Esophagus squamous epithelium (tissue), 4 donors: ENCODE measurements at regions not wholly inside any gene's neighbourhood (a gene's known extent, or its start where the extent isn't known, plus 50 kb on each side); places are given as distances from the start of the nearest gene placed in this dataset.

Source experiments
- POLR2A ChIP-seq, 4 donors: fragments of 450-650 bp; IDR thresholded peaks; one replicate each; pipeline ENCODE4 v1.6.1; 2017; ENCODE audit warnings: antibody characterized with exemption in 4 of 4, mild to moderate bottlenecking in 4 of 4, moderate library complexity in 3 of 4
- TF ChIP-seq, protein P1 (sequence below), 6 experiments: fragments of 450-650 bp in 4 of 6; fragments of 200-600 bp in 2 of 6; sonication (generic) in 2 of 6; IDR thresholded peaks; one replicate each; pipeline ENCODE4 v1.5.1; 2016 to 2019; ENCODE audit warnings: antibody characterized with exemption in 6 of 6, mild to moderate bottlenecking in 4 of 6, moderate library complexity in 4 of 6

DNA sequence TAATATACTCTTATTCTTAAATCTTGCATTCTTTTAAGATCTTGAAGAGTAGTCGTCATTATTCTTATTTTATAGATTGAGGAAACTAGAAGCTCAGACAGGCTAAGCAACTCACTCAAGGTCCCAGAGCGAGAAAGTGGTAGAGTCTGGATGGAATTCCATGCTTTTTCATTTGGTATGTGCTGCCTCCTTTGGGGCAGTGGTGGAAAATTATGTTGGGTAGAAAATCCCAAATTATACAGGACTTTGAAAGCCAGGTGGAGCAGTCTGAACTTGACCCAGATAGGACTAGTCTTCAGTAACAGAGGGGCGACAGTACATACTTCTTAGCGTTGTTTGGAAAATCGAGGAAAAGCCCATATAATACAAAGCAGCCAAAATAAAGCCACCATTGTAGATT, 205.6 kb downstream of the ATG4C start:
- TF ChIP-seq, protein P1, sequence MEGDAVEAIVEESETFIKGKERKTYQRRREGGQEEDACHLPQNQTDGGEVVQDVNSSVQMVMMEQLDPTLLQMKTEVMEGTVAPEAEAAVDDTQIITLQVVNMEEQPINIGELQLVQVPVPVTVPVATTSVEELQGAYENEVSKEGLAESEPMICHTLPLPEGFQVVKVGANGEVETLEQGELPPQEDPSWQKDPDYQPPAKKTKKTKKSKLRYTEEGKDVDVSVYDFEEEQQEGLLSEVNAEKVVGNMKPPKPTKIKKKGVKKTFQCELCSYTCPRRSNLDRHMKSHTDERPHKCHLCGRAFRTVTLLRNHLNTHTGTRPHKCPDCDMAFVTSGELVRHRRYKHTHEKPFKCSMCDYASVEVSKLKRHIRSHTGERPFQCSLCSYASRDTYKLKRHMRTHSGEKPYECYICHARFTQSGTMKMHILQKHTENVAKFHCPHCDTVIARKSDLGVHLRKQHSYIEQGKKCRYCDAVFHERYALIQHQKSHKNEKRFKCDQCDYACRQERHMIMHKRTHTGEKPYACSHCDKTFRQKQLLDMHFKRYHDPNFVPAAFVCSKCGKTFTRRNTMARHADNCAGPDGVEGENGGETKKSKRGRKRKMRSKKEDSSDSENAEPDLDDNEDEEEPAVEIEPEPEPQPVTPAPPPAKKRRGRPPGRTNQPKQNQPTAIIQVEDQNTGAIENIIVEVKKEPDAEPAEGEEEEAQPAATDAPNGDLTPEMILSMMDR (IDR thresholded peaks at IDR 0.05) = no peak
- no peak for TF ChIP-seq POLR2A (IDR thresholded peaks at IDR 0.05)
